ENCODE measurements at regions not wholly inside any gene's neighbourhood (a gene's known extent, or its start where the extent isn't known, plus 50 kb on each side); places are given as distances from the start of the nearest gene placed in this dataset.

DNA sequence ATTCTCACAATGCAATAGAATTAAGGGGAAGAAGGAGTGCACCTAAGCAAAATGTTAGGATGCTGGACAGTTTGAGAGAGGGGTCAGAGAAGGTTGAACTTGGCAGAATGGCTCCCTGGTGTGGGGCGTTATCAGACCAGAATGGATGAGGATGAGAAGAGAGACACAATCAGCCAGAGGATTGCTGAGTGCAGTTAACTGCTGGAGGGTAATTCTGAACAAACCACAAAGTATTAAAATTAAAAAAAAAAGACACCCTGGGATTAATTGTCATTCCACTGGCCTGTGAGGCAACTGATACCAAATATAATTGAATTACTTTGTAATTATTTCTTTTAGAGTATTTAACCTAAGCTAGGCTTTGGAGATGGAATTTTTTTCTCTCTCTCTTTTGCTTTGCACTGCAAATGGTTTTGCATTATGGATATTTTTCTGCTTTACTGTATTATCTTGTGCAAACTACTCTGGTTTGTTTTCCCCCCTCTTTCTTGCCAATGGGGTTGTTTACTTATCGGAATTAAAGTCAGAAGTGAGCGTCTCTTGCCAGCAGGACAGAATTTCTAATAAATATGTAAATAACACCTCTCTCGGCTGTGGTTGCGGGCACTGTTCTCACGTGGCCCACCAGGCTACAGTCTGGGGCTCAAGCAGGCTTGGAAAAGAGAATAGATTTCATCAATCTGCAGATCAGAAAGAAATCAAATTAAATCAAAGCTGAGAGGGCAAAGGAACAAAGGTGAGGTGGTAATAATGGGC, 572.9 kb upstream of the CAMK1G start:
- no peak for TF ChIP-seq EZH2 (IDR thresholded peaks at IDR 0.05; ENCODE audit: borderline replicate concordance, insufficient read depth, low read length, poor library complexity, severe bottlenecking)
- TF ChIP-seq POLR2AphosphoS5 (IDR thresholded peaks at IDR 0.05), result no peak
- no peak for TF ChIP-seq MXI1 (conservative IDR thresholded peaks at IDR 0.05; ENCODE audit: poor library complexity, severe bottlenecking)
- TF ChIP-seq CTCF (IDR thresholded peaks at IDR 0.05; ENCODE audit: poor library complexity, severe bottlenecking), result no peak
- no peak for TF ChIP-seq TAF1 (IDR thresholded peaks at IDR 0.05; ENCODE audit: low read depth)
- no peak for TF ChIP-seq SMC3 (conservative IDR thresholded peaks at IDR 0.05; ENCODE audit: poor library complexity)
